GM12892 (cell line): ENCODE measurements at regions not wholly inside any gene's neighbourhood (a gene's known extent, or its start where the extent isn't known, plus 50 kb on each side); places are given as distances from the start of the nearest gene placed in this dataset.
"Not testable (repeated sequence)": the region's sequence is repeated elsewhere in the genome, so short reads cannot be mapped to it uniquely, and the experiment has no call there.

Source experiments
- DNase-seq: peaks from one replicate; pipeline ENCODE4 v3.0.0; 2011; ENCODE audit not compliant: insufficient read length
- FAIRE-seq: peaks from 2 replicates; lab custom pipeline; 2011; peaks lifted over from hg19 to GRCh38; lab: Jason Lieb, UNC
- POLR2A ChIP-seq: IDR thresholded peaks from 2 replicates; pipeline ENCODE4 v1.6.1; 2011; ENCODE audit warnings: low read depth, low read length, control low read depth
- POLR2AphosphoS5 ChIP-seq: IDR thresholded peaks from 2 replicates; pipeline ENCODE4 v1.6.1; 2011; ENCODE audit warnings: low read depth, low read length, control low read depth
- TAF1 ChIP-seq: IDR thresholded peaks from 2 replicates; pipeline ENCODE4 v1.6.1; 2011; ENCODE audit warnings: low read depth, mild to moderate bottlenecking, control low read depth, low read length, borderline replicate concordance

- FAIRE-seq (no peak), DNase-seq (no peak)
- TF ChIP-seq TAF1 (no peak), POLR2A (no peak), POLR2AphosphoS5 (no peak)
These were observed 367.9 kb downstream of the TYW1 start for GRCh38 chr7:67364441-67365017.

- DNase-seq, result peak; percentile 59
- peak; percentile 85 for FAIRE-seq
- TF ChIP-seq POLR2AphosphoS5, result no peak
- no peak for TF ChIP-seq TAF1
These were observed 375.0 kb downstream of the TYW1 start for GRCh38 chr7:67371429-67372305.

- not testable (repeated sequence) for DNase-seq, FAIRE-seq
These were observed 376.8 kb downstream of the TYW1 start for GRCh38 chr7:67373389-67373788.

GRCh38 chr7:67375427-67375826 lies 378.8 kb downstream of the TYW1 start:
- TF ChIP-seq TAF1 (no peak), POLR2AphosphoS5 (no peak), POLR2A (no peak)
- DNase-seq, result no peak
- no peak for FAIRE-seq

GRCh38 chr7:67377939-67378862 lies 381.6 kb downstream of the TYW1 start:
- FAIRE-seq (peak; percentile 79), DNase-seq (peak; percentile 60)
- TF ChIP-seq POLR2A, result no peak
- no peak for TF ChIP-seq TAF1
- no peak for TF ChIP-seq POLR2AphosphoS5

- TF ChIP-seq TAF1 (no peak), POLR2A (no peak), POLR2AphosphoS5 (no peak)
- no peak for DNase-seq
- no peak for FAIRE-seq
These were observed 383.7 kb downstream of the TYW1 start for GRCh38 chr7:67380326-67380725.

GRCh38 chr7:67380858-67381257 lies 384.2 kb downstream of the TYW1 start:
- FAIRE-seq (peak; percentile 44), DNase-seq (no peak)
- TF ChIP-seq POLR2AphosphoS5 (no peak), POLR2A (no peak), TAF1 (no peak)

GRCh38 chr7:67387851-67388250 lies 391.2 kb downstream of the TYW1 start:
- no peak for FAIRE-seq
- DNase-seq, result no peak
- TF ChIP-seq POLR2A (no peak), TAF1 (no peak), POLR2AphosphoS5 (no peak)

- DNase-seq (no peak), FAIRE-seq (no peak)
- no peak for TF ChIP-seq POLR2A
- no peak for TF ChIP-seq POLR2AphosphoS5
These were observed 394.5 kb downstream of the TYW1 start for GRCh38 chr7:67391168-67391567.

- FAIRE-seq (no peak), DNase-seq (no peak)
- TF ChIP-seq POLR2AphosphoS5, result no peak
- no peak for TF ChIP-seq TAF1
- TF ChIP-seq POLR2A, result no peak
These were observed 396.2 kb downstream of the TYW1 start for GRCh38 chr7:67392596-67393438.
